ENCODE measurements at regions not wholly inside any gene's neighbourhood (a gene's known extent, or its start where the extent isn't known, plus 50 kb on each side); places are given as distances from the start of the nearest gene placed in this dataset.

DNA sequence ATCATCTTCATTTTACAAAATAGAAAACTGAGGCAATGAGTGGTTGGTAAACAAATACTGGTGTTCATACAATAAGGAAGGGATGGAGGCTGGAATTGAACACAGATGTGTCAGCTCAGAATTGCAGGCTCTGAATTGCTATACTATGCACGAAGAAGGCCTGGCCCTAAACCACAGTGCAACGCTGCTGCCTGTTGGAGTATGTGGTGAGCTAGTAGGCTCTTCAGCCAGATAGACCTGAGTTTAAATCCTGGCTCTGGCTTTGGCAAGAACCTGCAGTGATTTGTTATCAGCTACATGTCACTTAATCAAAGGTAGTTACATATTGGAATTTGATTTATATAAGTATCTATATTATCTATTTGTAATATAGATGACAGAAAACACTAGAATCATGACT, 1602.4 kb upstream of the CELF4 start:
- Histone ChIP-seq H2BK120ac (replicated peaks; ENCODE audit: low read depth, low read length) (no peak overlapping the region), H4K20me1 (replicated peaks in 1 of 2; ENCODE audit: control insufficient read depth in 1 of 2, insufficient read depth in 2 of 2, low read length in 2 of 2) (no peaks in the 10 kb centered on the region), H3K4me2 (ENCODE audit: insufficient read depth in 1 of 2, low read depth in 2 of 2, low read length in 2 of 2) (no peak overlapping the region), H3K4me3 (ENCODE audit: extremely low read depth in 1 of 4, insufficient read depth in 2 of 4, low read depth in 3 of 4, low read length in 4 of 4) (no peak overlapping the region), H2BK5ac (ENCODE audit: low read depth, low read length) (peak overlapping the region; percentile 28; the same call in 1 of the 2 replicates), H3K9ac (replicated peaks in 1 of 4; ENCODE audit: extremely low read depth in 1 of 4, low read depth in 3 of 4, low read length in 3 of 4) (no peak overlapping the region), H4K91ac (replicated peaks; ENCODE audit: insufficient read length, low read length) (no peak overlapping the region), H3K79me2 (ENCODE audit: control insufficient read depth in 1 of 2, insufficient read depth in 2 of 2, low read length in 2 of 2) (no peaks in the 10 kb centered on the region), H3K23me2 (ENCODE audit: low read depth, low read length) (no peaks in the 10 kb centered on the region), H3K4ac (replicated peaks; ENCODE audit: insufficient read length, low read depth, low read length) (no peak overlapping the region), H3K9me3 (ENCODE audit: insufficient read depth in 2 of 2, low read depth in 1 of 2, low read length in 1 of 2) (no peaks in the 10 kb centered on the region), H3K56ac (replicated peaks; ENCODE audit: insufficient read length, low read depth, low read length) (no peak overlapping the region), H3K18ac (ENCODE audit: extremely low read depth, low read length) (no peak overlapping the region), H3K27me3 (replicated peaks in 1 of 4; ENCODE audit: control insufficient read depth in 3 of 4, extremely low read depth in 1 of 4, insufficient read depth in 3 of 4, low read length in 3 of 4) (no peaks in the 10 kb centered on the region), H3K79me1 (ENCODE audit: low read depth, low read length) (no peaks in the 10 kb centered on the region), H3K14ac (ENCODE audit: insufficient read length) (no peak overlapping the region), H4K5ac (ENCODE audit: insufficient read length, low read depth, low read length) (no peak overlapping the region), H2BK20ac (ENCODE audit: low read length) (no peak overlapping the region), H4K8ac (ENCODE audit: extremely low read depth, insufficient read depth, low read length) (no peak overlapping the region), H3K23ac (ENCODE audit: insufficient read length) (no peak overlapping the region), H3K27ac (ENCODE audit: low read depth, low read length) (no peak overlapping the region), H3K36me3 (ENCODE audit: control insufficient read depth in 2 of 4, insufficient read depth in 4 of 4, low read length in 3 of 4) (no peaks in the 10 kb centered on the region), H2BK12ac (ENCODE audit: low read depth, low read length) (no peak overlapping the region), H3K4me1 (replicated peaks in 1 of 4; ENCODE audit: control insufficient read depth in 3 of 4, insufficient read depth in 4 of 4, low read length in 3 of 4) (peaks cover 0 to 6% (median 4%) of the 10 kb centered on the region in 4 experiments; a peak in 5 of 7 replicates), H2BK15ac (ENCODE audit: low read length) (no peak overlapping the region), H2AK5ac (ENCODE audit: low read depth, low read length) (no peak overlapping the region), H2AFZ (ENCODE audit: low read length) (no peak overlapping the region)
- WGBS, 2 experiments (ENCODE audit: extremely low coverage in 1 of 2, insufficient coverage in 1 of 2, insufficient read length in 1 of 2, insufficient replicate concordance in 2 of 2, low coverage in 1 of 2, low lambda C conversion rate in 2 of 2, missing lambda C conversion rate in 1 of 2) = 89% methylated on average over 2 of the region's 2 CpGs; no CpG with 5 or more reads in 1 of the 2 experiments
- TF ChIP-seq CBX5 (IDR thresholded peaks at IDR 0.05; ENCODE audit: low read depth, low read length) = no peak
- TF ChIP-seq SIRT6 (IDR thresholded peaks at IDR 0.05; ENCODE audit: low read length) = no peak
- no peak for TF ChIP-seq POLR2AphosphoS5 (IDR thresholded peaks at IDR 0.05; ENCODE audit: low read depth, low read length)
- peak; percentile 51 to 60 for TF ChIP-seq RAD21 (IDR thresholded peaks at IDR 0.05 in 1 of 2, conservative IDR thresholded peaks at IDR 0.05 in 1 of 2; ENCODE audit: low read depth in 2 of 2, low read length in 2 of 2)
- TF ChIP-seq, protein P1, sequence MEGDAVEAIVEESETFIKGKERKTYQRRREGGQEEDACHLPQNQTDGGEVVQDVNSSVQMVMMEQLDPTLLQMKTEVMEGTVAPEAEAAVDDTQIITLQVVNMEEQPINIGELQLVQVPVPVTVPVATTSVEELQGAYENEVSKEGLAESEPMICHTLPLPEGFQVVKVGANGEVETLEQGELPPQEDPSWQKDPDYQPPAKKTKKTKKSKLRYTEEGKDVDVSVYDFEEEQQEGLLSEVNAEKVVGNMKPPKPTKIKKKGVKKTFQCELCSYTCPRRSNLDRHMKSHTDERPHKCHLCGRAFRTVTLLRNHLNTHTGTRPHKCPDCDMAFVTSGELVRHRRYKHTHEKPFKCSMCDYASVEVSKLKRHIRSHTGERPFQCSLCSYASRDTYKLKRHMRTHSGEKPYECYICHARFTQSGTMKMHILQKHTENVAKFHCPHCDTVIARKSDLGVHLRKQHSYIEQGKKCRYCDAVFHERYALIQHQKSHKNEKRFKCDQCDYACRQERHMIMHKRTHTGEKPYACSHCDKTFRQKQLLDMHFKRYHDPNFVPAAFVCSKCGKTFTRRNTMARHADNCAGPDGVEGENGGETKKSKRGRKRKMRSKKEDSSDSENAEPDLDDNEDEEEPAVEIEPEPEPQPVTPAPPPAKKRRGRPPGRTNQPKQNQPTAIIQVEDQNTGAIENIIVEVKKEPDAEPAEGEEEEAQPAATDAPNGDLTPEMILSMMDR (IDR thresholded peaks at IDR 0.05; ENCODE audit: control extremely low read depth in 1 of 3, insufficient read depth in 1 of 3, low read depth in 1 of 3, low read length in 3 of 3) = peak; percentile 3 to 21 (median 14); a peak in 3 of 4 replicates
- POLR2A ChIA-PET (ENCODE audit: partially characterized antibody) = no interaction called here
- CTCF ChIA-PET (ENCODE audit: partially characterized antibody) = interaction anchor here (0.6 kb wide), 1 partner anchor 676 kb away, joined by 3 read pairs; no protein-coding TSS in a partner anchor
- DNase-seq (ENCODE audit: low read depth in 1 of 2, low spot score in 2 of 2) = no peak
- FAIRE-seq = no peak

All from H1 (cell line).